GM18502 (cell line): ENCODE measurements at regions not wholly inside any gene's neighbourhood (a gene's known extent, or its start where the extent isn't known, plus 50 kb on each side); places are given as distances from the start of the nearest gene placed in this dataset.

Source experiments
- ATAC-seq: cut with Tn5 transposase; IDR thresholded peaks from one replicate; pipeline ENCODE4 v1.9.1; 2021; ENCODE audit warnings: mild to moderate bottlenecking; ENCODE audit not compliant: unreplicated experiment, poor library complexity

GRCh38 chr16:13780406-13781168 is 139.4 kb upstream of the ERCC4 start:
- ATAC-seq: no peak

GRCh38 chr16:13781169-13781564 is 138.8 kb upstream of the ERCC4 start:
- ATAC-seq: no peak

GRCh38 chr16:13781575-13782338 is 138.2 kb upstream of the ERCC4 start:
- no peak for ATAC-seq

- no peak for ATAC-seq
Observed at GRCh38 chr16:13791095-13791494, 128.9 kb upstream of the ERCC4 start.

GRCh38 chr16:13793841-13794409 is 126.0 kb upstream of the ERCC4 start:
- ATAC-seq: no peak

DNA sequence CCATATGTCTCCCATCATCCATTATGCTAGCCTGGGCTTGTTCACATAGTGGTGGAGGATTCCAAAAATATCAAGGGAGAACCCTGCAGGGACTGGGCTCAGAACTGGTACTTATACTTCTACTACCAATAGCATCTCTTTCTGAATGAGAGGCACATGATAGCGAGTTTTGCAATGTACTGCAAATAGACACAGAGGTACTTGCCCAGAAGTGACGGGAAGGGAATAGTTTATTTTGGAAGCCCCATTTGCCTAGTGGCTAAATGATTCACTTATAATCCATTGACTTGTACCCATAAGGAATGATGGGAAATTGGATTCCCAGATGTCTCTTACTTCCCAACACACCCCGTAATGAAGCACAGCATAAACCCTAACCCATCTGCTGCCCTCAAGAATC is 124.8 kb upstream of the ERCC4 start:
- ATAC-seq: no peak

DNA sequence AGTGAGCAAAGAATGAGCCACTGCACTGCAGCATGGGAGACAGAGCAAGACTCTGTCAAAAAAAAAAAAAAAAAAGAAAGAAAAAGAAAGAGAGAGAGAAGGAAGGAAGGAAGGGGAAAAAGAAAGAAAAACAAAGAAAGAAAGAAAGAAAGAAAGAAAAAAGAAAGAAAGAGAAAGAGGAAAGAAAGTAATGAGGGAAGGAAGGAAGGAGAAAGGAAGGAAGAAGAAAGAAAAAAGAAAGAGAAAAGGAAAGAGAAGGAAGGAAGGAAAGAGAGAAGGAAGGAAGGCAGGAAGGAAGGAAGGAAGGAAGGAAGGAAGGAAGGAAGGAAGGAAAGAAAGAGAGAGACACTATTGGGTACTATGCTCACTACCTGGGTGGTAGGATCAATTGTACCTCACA is 122.2 kb upstream of the ERCC4 start:
- no peak for ATAC-seq

GRCh38 chr16:13798211-13798610 is 121.7 kb upstream of the ERCC4 start:
- no peak for ATAC-seq

DNA sequence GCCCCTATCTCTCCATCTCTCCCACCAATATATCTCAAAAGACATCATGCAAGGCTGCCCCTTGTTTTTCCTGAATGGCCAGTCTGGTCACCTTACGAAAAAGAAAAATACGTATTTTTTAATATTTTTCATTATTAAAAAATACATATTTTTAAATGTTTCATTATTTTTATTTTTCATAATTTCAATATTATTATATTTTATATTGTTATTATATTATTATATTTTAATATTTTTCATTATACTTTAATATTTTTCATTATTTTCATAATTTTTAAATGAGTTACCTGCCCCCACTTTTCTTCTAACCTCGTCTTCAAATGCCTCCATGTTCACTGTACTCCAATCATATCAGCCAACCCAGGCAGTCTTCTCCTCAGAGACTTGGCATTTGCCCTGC is 116.0 kb upstream of the ERCC4 start:
- no peak for ATAC-seq

GRCh38 chr16:13805951-13806350 is 114.0 kb upstream of the ERCC4 start:
- no peak for ATAC-seq

- no peak for ATAC-seq
Observed at GRCh38 chr16:13806671-13807070, 113.3 kb upstream of the ERCC4 start.

- ATAC-seq: no peak
Observed at GRCh38 chr16:13808102-13808501, 111.9 kb upstream of the ERCC4 start.

GRCh38 chr16:13809765-13810164 is 110.2 kb upstream of the ERCC4 start:
- no peak for ATAC-seq

DNA sequence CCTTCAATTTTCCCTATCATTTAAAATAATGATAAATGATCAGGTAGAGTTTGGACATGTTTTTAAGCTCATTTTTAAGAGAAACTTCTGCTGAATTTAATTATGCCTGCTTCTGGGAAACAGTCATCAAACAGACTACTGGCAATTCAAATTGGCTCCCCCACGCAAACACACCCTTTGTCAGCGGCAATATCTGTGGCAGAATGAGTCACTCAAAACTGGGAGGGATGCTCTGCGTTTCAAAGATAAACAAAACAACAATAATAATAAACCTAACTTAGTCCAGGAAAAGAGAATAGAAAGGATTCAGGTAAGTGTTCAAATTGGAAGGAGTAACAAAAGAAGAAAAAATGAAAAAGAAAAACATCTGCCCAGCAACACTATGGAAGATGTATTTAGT is 108.1 kb upstream of the ERCC4 start:
- ATAC-seq: no peak

GRCh38 chr16:13816701-13817100 is 103.3 kb upstream of the ERCC4 start:
- ATAC-seq: no peak

DNA sequence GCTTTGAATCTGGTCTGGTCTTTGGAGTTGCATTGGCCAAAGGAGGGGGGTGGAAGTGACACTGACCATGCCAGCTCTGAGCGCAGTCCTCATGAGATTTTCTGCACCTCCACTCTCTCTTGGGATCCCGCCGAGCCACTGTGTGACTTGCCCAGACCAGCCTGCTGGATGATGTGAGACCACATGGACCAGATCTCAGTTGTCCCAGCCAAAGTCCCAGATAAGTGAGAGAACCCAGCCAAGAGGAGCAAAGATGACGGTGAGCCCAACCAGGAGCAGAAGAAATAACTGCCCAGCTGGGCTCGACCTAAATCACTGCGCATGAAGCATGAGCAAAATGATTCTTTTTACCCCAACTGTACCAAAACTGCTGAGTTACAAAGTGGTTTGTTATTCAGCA is 96.5 kb upstream of the ERCC4 start:
- no peak for ATAC-seq

- ATAC-seq: no peak
Observed at GRCh38 chr16:13829697-13830299, 90.2 kb upstream of the ERCC4 start.

DNA sequence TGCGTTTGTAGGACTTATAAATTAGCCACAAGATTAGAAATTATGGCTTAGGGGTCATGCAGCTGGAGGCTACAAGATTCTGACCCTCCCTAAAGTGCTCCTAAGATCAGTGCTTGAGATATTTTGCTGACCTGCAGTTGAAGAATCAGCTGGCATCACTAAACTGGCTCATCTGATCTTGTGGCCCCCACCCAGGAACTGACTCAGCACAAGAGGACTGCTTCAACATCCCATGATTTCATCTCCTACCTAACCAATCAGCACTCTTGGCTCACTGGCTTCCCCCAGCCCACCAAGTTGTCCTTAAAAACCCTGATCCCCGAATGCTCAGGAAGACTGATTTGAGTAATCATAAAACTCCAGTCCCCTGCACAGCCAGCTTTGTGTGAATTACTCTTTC is 86.4 kb upstream of the ERCC4 start:
- no peak for ATAC-seq

GRCh38 chr16:13835387-13835786 is 84.6 kb upstream of the ERCC4 start:
- ATAC-seq: no peak

- no peak for ATAC-seq
Observed at GRCh38 chr16:13835935-13836730, 83.8 kb upstream of the ERCC4 start.
